Suppressor macrophage treated with lipopolysaccharide for 1 hour (primary cell): ENCODE measurements at regions not wholly inside any gene's neighbourhood (a gene's known extent, or its start where the extent isn't known, plus 50 kb on each side); places are given as distances from the start of the nearest gene placed in this dataset.
A peak's percentile ranks its signal among the peaks of the same experiment; 100 is the strongest.

Source experiments
- DNase-seq, 3 donors: peaks; one replicate each; pipeline ENCODE4 v3.0.0-alpha.2; 2020 to 2022

DNA sequence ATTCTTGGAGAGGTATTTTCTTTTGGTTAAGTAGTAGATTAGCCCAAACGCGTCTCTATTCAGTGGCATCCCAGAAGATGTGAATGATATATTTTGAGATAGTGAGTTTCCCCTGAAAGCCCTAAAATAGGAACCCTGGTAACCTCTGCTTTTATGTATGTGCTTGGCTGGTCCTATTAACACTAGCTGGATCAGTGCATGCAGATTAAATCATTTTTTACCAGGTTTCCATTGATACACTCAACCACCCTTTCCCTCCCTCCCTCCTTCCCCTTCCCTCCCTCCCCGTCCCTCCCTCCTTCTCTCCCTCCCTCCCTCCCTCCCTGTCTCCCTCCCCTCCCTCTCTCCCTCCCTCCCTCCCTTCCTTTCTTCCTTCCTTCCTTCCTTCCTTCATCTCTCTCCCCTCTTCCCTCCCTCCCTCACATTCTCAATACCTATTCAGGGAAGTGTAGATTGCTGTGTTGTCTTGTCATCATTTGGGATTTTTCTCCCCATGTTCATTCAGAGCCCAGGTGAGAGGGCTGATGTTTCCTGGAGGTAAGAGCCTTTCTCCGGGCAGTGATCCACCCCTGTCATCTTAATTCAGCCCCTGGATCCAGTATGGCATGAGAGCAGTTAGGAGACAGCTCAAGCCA, 406.8 kb downstream of the PRDM2 start:
- no peak for DNase-seq

DNA sequence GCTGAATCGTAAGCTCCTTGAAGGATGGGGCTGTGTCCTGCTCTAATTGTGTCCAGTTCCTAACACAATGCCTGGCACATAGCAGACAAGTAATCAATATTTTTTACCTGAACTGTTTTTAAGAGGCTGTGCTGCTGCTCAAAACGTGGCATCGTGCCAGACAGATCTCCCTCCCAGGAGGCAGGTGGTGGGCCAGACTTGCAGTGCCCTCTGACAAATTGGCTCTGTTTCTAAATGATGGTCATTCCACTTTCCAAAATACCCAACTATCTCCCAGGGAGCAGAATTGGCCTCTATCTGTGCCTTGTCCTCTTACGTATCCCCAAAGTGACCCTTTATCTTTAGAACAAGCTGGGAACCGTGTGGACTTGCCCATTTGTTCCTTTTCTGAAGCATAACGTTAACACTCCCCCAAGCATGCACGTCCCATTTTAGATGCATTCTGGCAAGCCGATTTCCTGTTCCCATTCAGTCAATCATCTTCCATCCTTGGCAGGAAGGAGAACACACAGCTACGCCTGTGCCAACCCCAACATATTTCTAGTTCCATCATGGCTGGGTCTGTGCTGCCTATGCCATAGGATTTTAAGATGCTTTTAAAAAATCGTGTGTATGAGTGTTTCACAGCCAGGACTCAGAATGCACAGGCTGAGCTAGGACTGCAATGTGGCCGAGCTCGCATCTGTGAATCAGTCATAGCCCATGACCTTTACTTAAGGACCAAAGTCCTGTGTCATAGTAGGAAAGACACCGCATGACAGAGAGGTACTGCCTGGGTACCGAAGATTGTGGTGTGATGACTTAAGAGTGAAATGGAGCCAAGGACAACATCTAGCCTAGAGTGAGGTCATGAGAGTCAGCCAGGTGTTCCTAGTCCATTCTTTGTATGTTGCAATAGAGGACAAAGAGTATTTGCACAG, 408.6 kb downstream of the PRDM2 start:
- no peak for DNase-seq

GRCh38 chr1:14109276-14109635, 409.3 kb downstream of the PRDM2 start:
- DNase-seq = no peak

DNA sequence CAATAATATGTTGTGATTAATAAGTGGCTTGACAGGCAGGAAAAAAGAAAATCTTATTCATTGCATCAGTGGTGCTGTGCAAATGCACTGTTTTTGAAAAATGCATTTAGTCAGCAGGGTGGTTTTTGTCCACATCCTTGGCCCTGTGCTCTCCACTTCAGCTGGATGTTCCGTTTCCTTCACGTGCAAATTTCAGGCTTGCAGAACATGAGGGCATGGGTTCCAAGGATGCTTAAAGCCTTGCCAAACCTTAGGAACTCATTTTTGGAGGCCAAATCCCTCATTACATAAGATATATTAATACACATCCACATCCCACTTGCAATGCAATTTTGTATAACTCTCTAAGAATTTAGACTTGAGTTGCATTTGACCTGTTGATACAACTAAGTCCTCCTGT, 410.1 kb downstream of the PRDM2 start:
- DNase-seq = no peak

GRCh38 chr1:14111121-14111520, 411.1 kb downstream of the PRDM2 start:
- DNase-seq = no peak

DNA sequence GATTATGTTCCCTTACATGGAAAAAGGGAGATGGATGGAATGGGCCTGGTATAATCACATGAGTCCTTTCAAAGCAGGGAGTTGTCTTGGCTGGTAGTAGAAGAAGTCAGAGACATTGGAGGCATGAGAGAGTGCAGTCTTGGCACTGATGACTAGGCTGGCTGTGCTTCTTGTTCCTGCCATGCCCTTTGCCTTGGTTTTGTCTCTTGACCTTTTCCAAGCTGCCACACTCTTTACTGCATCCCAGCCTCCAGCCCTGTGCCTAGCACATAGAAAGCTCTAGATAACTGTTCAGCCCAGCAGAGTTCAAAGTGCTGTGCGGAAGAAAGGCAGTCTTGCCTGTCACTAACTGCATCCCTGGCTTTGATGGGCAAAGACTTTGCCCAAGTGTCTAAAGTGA, 412.6 kb downstream of the PRDM2 start:
- no peak for DNase-seq

- DNase-seq = peak in 2 of 3 donors; percentile 7 to 47
These were observed 413.3 kb downstream of the PRDM2 start for GRCh38 chr1:14113271-14113670.

DNA sequence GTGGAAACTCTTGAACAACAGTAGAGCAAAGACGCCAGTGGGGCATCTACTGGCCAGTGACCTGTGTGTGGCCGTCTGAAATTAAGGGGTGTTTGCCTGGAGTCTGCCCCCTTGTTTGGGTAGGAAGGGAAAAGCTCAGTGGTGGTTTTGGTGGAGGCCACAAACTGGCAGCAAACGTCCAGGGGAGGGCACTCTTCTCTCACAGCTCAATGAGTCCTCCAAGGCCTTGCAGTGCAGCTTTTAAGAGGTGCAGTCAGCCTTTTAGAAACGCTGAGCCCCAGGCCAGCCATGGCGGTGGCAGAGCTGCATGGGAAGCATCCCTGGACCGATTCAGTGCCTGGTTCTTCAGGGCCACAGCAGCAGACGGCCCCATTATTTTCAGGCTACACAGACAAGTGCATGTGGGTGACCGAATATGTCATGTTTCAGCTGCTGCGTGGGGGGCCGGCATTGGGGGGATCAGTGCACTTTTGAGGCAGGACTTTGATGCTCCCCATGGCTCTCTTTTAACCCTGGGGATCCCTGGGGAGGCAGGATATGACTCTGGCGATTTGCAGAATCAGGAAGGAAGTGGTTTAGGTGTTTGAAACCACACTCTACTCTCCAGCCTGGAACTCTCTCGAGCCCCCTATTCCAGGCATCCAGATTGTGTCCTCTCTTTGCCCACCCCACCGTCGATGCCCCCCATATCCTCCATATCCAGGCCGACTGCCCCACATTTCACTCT, 414.0 kb downstream of the PRDM2 start:
- peak; percentile 17 to 33 (median 22) for DNase-seq

- DNase-seq = no peak
These were observed 416.0 kb downstream of the PRDM2 start for GRCh38 chr1:14115976-14116375.

GRCh38 chr1:14117700-14118099, 417.7 kb downstream of the PRDM2 start:
- no peak for DNase-seq

- no peak for DNase-seq
These were observed 418.9 kb downstream of the PRDM2 start for GRCh38 chr1:14118691-14119485.

GRCh38 chr1:14120895-14121294, 420.9 kb downstream of the PRDM2 start:
- DNase-seq = peak; percentile 16 to 58 (median 33)

DNA sequence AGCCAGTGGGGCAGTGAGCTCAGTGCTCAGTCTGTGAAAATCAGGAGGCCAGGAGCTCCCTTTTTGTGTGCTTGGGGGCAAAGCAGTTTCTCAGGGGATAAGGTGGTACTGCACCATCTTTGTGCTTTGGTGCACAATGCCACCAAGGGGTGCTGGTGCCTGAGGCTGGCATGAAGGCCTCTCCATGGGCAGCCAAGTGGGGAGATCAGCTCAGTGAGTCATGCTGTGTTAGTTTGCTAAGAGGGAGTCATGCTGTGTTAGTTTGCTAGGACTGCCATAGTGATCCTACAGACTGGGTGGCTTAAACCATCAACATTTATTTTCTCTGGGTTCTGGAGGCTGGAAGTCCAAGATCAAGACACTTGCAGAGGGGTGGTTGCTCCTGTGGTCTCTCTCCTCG, 428.1 kb downstream of the PRDM2 start:
- no peak for DNase-seq

- no peak for DNase-seq
These were observed 429.0 kb downstream of the PRDM2 start for GRCh38 chr1:14129009-14129408.

GRCh38 chr1:14135070-14135469, 435.1 kb downstream of the PRDM2 start:
- no peak for DNase-seq

DNA sequence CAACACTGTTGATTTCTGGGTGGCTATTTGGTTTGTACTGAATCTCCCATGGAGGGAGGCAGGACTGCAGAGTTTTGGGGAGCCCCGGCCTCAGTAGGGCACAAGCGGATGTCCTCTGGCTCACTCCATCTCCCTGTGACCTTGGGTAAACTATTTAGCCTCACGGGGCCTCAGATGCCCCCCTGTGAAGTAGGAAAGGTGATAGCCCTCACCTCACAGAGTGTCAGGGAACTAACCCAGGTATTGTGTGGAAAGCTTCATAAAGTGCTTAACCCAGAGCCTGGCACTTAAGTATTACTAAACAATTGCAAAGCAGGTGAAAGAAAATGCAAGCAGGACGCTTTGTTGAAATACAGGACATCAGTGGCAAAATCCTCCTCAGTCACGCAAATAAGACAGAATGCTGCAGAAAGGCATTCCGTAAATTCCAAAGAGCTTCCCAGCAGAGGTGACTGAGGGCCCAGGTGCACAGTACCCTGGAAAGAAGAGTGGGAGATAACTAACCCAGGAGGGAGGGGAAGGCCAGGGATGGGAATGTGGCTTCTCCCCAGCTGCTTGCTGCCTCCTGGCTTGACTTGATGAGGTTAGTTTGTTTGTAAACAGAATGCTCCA, 436.3 kb downstream of the PRDM2 start:
- no peak for DNase-seq

- no peak for DNase-seq
These were observed 436.9 kb downstream of the PRDM2 start for GRCh38 chr1:14136881-14137280.

DNA sequence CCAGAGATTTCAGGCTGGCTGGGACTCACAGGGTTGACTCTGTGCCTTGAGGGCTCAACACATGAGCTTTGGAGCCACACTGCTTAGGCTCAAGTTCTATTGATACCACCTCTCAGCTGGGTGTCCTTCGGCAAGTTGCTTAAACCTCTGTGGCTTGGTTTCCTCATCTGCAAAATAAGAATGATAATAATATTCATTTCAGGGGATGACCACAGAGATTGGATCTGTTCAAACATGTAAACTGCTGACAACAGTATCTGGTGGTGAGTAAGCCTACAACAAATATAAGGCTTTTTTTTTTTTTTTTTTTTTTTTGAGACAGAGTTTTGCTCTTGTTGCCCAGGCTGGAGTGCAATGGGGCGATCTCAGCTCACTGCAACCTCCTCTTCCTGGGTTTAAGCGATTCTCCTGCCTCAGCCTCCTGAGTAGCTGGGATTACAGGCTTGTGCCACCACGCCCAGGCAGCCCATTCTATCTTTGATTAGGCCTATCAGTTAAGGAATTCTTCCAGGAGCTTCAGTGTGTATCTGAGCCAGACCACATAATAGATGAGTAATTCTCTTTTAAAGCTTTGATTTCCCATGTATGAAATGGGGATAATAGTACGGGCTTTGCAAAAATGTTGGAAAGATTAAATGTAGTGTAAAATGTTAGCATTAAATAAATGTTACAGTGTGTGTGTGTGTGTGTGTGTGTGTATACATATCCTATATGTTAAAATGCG, 437.6 kb downstream of the PRDM2 start:
- DNase-seq = no peak

DNA sequence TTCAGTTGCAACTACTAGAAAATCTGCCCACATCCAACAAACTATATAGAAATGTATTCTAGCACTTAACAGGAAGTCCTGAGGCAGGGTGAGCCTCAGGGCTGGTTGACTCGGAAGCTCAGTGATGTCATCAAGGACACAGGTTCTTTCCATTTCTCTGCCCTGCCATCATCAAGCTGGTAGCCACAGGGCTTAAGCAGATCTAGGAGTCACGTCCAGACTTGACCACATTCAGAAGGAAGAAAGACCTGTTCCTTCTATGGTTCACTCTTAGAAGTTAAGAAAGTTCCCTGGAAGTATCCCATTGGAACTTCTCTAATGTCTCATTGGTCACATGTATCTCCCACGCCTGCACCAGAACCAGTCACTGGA, 438.1 kb downstream of the PRDM2 start:
- peak in 1 of 3 donors; percentile 2 for DNase-seq

DNA sequence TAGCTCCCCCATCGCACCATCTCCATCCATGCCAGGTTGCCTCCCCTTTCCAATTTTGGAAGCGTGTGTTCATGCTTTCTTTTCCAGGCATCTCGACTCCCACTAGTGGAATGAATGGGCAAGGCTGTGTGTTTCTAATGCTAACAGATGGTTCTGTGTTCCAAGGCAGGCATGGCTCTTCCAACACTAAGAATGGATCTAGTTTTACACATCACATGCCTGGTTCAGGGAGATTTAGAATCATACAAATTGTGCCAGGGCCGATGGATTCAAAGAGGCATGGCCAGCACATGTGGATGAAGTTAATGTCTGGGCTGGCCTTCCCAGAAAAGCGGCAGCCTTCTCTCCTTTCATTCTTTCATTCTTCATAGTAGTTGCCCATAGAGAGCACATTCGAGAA, 438.7 kb downstream of the PRDM2 start:
- no peak for DNase-seq

- DNase-seq = no peak
These were observed 440.9 kb downstream of the PRDM2 start for GRCh38 chr1:14140831-14141401.
